ENCODE measurements at regions not wholly inside any gene's neighbourhood (a gene's known extent, or its start where the extent isn't known, plus 50 kb on each side); places are given as distances from the start of the nearest gene placed in this dataset.
"Not testable (repeated sequence)": the region's sequence is repeated elsewhere in the genome, so short reads cannot be mapped to it uniquely, and the experiment has no call there.

GRCh38 chr17:63262751-63263476, 183.2 kb downstream of the CYB561 start:
- no peak for DNase-seq (ENCODE audit: low spot score)

GRCh38 chr17:63265526-63265925, 180.6 kb downstream of the CYB561 start:
- no peak for DNase-seq (ENCODE audit: low spot score)

GRCh38 chr17:63267846-63268245, 178.3 kb downstream of the CYB561 start:
- DNase-seq (ENCODE audit: low spot score), result no peak

DNA sequence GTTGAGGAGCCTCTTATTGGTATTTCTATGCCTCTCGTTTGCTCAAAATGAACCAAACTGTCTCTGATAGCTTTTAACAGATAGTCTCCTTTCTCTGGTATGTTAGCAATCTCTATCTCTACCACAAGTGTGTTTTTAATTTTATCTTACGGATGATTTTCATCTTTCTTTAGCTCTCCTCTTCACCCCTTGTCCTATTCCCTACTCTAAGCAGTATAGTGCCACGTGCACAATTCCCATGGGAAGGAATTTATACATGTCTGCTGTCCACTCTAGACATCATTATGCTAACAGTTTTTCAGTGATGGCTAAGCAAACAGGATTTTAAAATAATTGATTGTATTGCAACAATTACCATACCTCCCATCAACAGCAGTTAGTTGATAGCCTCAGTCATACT, 177.3 kb downstream of the CYB561 start:
- DNase-seq (ENCODE audit: low spot score), result no peak

- DNase-seq (ENCODE audit: low spot score), result no peak
Observed at GRCh38 chr17:63270610-63271009, 175.5 kb downstream of the CYB561 start.

GRCh38 chr17:63274146-63274545, 172.0 kb downstream of the CYB561 start:
- no peak for DNase-seq (ENCODE audit: low spot score)

- no peak for DNase-seq (ENCODE audit: low spot score)
Observed at GRCh38 chr17:63275318-63275970, 170.7 kb downstream of the CYB561 start.

GRCh38 chr17:63275971-63276745, 169.9 kb downstream of the CYB561 start:
- no peak for DNase-seq (ENCODE audit: low spot score)

DNA sequence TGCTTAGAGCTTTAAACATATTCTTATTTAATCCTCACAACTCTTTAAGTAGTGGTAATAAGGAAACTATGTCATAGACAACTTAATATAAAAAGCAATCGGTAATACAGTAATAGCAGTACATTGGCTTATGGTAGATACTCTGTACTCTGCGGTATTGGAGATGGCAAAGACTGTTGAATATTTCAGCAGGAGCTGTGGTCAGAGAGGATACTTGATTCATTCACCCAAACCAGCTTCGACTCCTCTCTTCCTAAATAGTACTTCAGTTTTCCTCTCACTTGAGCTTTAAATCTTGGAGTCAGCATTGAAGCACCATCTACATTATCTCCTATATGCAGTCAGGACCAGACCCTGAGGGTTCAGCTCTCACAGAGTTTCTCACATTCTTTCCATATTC, 169.3 kb downstream of the CYB561 start:
- no peak for DNase-seq (ENCODE audit: low spot score)

DNA sequence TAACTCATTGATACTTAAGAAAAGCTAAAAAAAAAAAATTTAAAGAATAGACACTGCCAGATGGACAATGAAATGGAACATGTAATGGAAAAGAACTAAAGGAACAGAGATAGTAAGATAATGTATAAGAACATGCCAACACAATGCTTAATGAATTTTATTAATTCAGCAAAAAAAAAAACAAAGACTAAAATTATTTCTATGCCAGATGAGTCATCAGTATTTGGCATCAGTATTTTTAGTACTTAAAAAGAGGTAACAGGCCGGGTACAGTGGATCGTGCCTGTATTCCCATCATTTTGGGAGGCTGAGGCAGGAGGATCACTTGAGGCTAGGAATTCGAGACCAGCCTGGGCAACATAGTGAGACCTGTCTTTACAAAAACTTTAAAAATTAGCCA, 168.5 kb downstream of the CYB561 start:
- DNase-seq (ENCODE audit: low spot score), result no peak

DNA sequence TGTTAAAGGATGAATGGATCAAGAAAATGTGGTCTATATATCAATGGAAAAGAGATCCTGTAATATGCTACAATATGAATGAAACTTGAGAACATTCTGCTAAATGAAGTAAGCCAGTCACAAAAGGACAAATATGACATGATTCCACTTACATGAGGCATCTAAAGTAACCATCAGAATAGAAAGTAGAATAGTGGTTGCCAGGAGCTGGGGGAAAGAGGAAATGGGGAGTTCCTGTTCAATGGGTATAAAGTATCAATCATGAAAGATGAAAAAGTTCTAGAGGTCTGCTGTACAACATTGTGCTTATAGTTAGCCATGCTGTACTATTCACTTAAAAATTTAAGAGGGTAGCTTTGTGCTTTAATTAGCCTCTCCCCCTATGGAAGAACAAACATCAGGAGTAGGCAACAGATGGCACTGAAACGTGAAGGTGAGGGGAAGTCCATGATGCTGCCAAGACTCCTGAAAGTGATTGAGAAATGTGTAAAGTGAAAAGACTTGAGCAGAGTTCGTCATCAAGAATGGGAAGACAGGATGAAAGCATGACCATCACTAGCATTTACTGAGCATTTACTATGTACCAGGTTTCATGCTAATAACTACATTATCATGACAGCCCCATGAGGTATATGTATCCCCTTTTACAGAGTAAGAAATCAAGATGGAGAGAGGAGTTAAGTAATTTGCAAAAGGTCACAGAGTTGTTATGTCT, 167.2 kb downstream of the CYB561 start:
- no peak for DNase-seq (ENCODE audit: low spot score)

GRCh38 chr17:63279498-63280230, 166.4 kb downstream of the CYB561 start:
- no peak for DNase-seq (ENCODE audit: low spot score)

DNA sequence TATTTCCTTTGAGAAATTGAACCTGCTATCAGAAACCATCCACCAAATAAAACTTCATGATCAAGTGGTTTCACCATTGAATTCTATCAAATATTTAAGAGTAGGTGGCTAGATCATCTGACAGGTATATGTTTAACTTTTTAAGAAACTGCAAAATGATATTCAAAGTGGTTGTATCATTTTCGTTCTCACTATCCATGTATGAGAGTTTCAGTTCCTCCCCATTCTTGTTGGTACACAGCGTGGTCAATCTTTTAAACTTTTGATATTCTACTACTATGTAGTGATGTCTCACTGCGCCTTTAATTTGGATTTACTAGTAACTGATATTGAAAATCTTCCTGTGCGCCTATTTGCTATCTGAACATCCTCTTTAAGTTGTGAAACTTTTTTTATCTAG, 163.7 kb downstream of the CYB561 start:
- DNase-seq (ENCODE audit: low spot score), result peak; percentile 24

DNA sequence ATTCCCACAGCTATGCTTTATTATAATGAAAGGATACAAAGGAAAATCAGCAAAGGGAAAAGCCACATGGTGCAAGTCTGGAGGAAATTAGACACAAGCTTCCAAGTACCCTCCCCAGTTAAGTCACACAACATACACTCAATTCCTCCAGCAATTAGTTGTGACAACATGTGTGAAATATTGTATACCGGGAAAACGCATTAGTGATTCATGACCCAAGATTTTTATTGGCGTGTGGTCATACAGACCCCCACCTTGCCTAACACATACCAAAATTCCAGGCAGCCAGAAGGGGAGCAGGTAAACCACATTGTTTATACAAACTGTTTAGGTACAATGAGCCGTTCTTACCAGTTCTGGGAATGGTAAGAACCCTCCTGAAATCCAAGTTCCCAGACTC, 160.6 kb downstream of the CYB561 start:
- no peak for DNase-seq (ENCODE audit: low spot score)

DNA sequence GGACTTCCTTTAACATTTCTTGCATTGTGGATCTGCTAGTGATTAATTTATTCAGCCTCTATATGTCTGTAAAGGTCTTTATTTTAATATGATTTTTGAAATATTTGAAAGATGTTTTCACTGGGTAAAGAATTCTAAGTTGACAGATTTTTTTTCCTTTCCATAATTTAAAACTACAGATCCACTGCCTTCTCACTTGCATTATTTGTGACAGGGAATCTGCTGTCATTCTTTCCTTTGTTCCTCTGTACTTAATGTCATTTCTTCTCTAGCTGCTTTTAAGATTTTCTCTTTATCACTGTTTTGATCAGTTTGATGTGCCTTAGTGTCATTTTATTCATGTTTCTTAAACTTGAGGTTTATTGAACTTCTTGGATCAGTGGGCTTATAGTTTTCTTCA, 159.9 kb downstream of the CYB561 start:
- DNase-seq (ENCODE audit: low spot score), result no peak

DNA sequence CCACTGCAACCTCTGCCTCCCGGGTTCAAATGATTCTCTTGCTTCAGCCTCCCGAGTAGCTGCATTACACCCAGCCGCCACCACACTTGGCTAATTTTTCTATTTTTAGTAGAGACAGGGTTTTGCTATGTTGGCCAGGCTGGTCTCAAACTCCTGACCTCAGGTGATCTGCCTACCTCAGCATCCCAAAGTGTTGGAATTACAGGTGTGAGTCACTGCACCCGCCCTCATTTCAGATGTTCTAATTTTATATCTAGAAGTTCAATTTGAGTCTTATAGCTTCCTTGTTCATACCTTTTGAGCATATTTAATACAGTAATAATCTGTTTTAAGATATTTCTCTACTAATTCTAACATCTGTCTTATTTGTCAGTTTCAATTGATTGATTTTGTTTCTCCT, 159.1 kb downstream of the CYB561 start:
- not testable (repeated sequence) for DNase-seq (ENCODE audit: low spot score)

- no peak for DNase-seq (ENCODE audit: low spot score)
Observed at GRCh38 chr17:63289931-63290330, 156.2 kb downstream of the CYB561 start.

GRCh38 chr17:63290351-63290750, 155.8 kb downstream of the CYB561 start:
- DNase-seq (ENCODE audit: low spot score), result no peak

DNA sequence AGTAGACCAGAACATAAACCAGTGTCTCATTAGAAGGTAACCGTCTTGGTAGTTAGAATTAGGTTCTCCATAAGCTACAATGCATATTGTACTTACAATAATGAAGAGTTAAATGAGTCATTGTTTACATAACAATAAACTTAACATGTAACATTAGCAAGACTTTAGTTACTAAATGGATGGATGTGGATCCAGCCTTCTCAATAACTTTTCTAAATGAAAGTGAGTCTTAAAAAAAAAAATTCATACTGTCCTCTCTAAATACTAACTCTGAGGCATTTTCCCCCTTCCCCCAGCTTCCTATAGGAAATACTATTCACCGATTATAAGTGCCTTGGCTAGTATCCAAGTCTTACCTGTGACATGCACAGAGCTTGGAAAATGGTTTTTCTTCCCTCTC, 155.3 kb downstream of the CYB561 start:
- no peak for DNase-seq (ENCODE audit: low spot score)

DNA sequence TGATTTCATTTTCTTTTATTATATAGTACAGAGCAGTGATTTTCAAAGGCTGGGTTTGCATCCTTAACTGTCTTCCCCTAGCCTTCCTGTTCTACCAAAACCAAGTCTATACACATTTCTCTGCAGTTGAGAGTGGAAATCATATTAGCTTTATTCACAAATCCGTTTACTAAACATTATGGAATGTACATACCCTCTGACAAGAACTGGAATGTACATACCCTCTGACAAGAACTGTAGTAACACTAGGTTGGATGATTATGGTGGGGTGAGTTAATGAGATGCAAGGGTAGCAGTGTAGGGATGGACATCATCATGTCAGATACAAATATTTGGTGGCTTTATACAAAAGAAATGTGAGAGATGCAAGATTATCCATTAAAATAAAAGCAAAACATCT, 154.8 kb downstream of the CYB561 start:
- DNase-seq (ENCODE audit: low spot score), result no peak

DNA sequence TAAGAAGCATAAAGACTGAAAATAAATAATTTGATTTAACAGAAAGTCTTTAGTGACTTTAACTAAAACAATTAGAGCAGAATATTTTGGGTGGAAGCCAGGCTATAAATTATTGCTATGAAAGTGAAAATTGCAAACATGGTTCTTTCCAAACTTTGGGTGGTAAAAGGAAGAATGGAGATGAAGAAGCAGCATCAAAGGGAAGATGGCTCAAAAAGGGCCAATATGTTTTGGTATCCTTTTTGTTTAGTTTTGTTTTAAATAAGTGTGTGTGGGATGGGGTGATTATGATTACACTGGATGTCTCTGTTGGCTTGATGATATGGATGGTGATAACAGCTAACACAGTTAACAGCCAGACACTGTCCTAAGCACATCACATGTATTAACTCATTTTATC, 153.7 kb downstream of the CYB561 start:
- DNase-seq (ENCODE audit: low spot score), result no peak
